SU-DHL-6 (cell line): ENCODE measurements at regions not wholly inside any gene's neighbourhood (a gene's known extent, or its start where the extent isn't known, plus 50 kb on each side); places are given as distances from the start of the nearest gene placed in this dataset.

Source experiments
- H2AFZ ChIP-seq: fragments of 200-600 bp; sonication (generic); 2 replicates; pipeline ENCODE4 v1.6.1; 2014; ENCODE audit warnings: low read depth, mild to moderate bottlenecking, moderate library complexity, mixed read lengths, antibody characterized with exemption, low read length; ENCODE audit not compliant: severe bottlenecking
- H3F3A ChIP-seq: fragments of 200-600 bp; shearing (Covaris generic); 2 replicates; pipeline ENCODE4 v1.6.0; 2016; ENCODE audit warnings: antibody characterized with exemption, mild to moderate bottlenecking; ENCODE audit not compliant: insufficient read depth
- H3K27ac ChIP-seq: fragments of 200-600 bp; sonication (generic); 2 replicates; pipeline ENCODE4 v1.5.1; 2016; ENCODE audit warnings: low read depth, mild to moderate bottlenecking, low read length, moderate library complexity, mixed read lengths
- H3K27me3 ChIP-seq: fragments of 200-600 bp; sonication (generic), shearing (Covaris generic); 2 replicates; pipeline ENCODE4 v1.6.0; 2014; ENCODE audit warnings: mild to moderate bottlenecking, low read length
- H3K36me3 ChIP-seq: fragments of 200-600 bp; sonication (generic); 2 replicates; pipeline ENCODE4 v1.6.1; 2014; ENCODE audit warnings: mild to moderate bottlenecking, low read length, mixed read lengths
- H3K4me2 ChIP-seq: fragments of 300-600, 200-600 bp; shearing (Covaris generic), sonication (generic); 2 replicates; pipeline ENCODE4 v1.6.0; 2014; ENCODE audit warnings: low read length, low read depth, mild to moderate bottlenecking; ENCODE audit not compliant: poor library complexity, severe bottlenecking
- H3K4me3 ChIP-seq: fragments of 200-600 bp; sonication (generic); 2 replicates; pipeline ENCODE4 v1.5.1; 2014; ENCODE audit warnings: antibody characterized with exemption, low read length, mild to moderate bottlenecking, mixed read lengths; ENCODE audit not compliant: insufficient read depth, poor library complexity, severe bottlenecking
- H3K79me2 ChIP-seq: fragments of 200-600 bp; sonication (generic); 2 replicates; pipeline ENCODE4 v1.6.1; 2014; ENCODE audit warnings: mild to moderate bottlenecking, low read length, moderate library complexity; ENCODE audit not compliant: insufficient read depth
- H3K9ac ChIP-seq: fragments of 200-600 bp; sonication (generic); 2 replicates; pipeline ENCODE4 v1.7.0; 2014; ENCODE audit warnings: mild to moderate bottlenecking, low read length
- H3K9me2 ChIP-seq: fragments of 200-600 bp; sonication (generic); replicated peaks from 2 replicates; pipeline ENCODE4 v1.6.1; 2014; ENCODE audit warnings: low read length; ENCODE audit not compliant: insufficient read depth
- H3K9me3 ChIP-seq: fragments of 200-600 bp; sonication (generic); 2 replicates; pipeline ENCODE4 v1.6.1; 2014; ENCODE audit warnings: low read length, mixed read lengths; ENCODE audit not compliant: insufficient read depth
- H4K20me1 ChIP-seq: fragments of 200-600 bp; sonication (generic); 2 replicates; pipeline ENCODE4 v1.6.1; 2014; ENCODE audit warnings: low read depth, mild to moderate bottlenecking, antibody characterized with exemption, low read length, moderate library complexity, mixed read lengths
- CTCF ChIP-seq: fragments of 200-600 bp; sonication (generic); IDR thresholded peaks from one replicate; pipeline ENCODE4 v1.5.1; 2017; ENCODE audit warnings: antibody characterized with exemption, mild to moderate bottlenecking, low read length, moderate library complexity; ENCODE audit not compliant: insufficient read depth, poor library complexity, severe bottlenecking
- EZH2phosphoT487 ChIP-seq: fragments of 200-600 bp; sonication (generic), shearing (Covaris generic); conservative IDR thresholded peaks from 2 replicates; pipeline ENCODE4 v1.6.1; 2018; ENCODE audit warnings: mild to moderate bottlenecking, antibody characterized with exemption, low read length, moderate library complexity, mixed read lengths

- Histone ChIP-seq H3K4me2 (no peak overlapping the region), H4K20me1 (no peaks in the 10 kb centered on the region), H3K27me3 (no peaks in the 10 kb centered on the region), H3K9me3 (peaks cover 11% of the 10 kb centered on the region; the same call in 1 of the 2 replicates), H3K36me3 (no peaks in the 10 kb centered on the region), H3F3A (no peaks in the 10 kb centered on the region), H2AFZ (no peak overlapping the region), H3K27ac (no peak overlapping the region), H3K79me2 (no peaks in the 10 kb centered on the region), H3K9me2 (no peaks in the 10 kb centered on the region), H3K9ac (no peak overlapping the region), H3K4me3 (no peak overlapping the region)
- TF ChIP-seq EZH2phosphoT487 = no peak
- TF ChIP-seq CTCF = no peak
Measured at GRCh38 chr6:168386973-168387372, 54.0 kb upstream of the SMOC2 start.

GRCh38 chr6:168387426-168387825, 53.6 kb upstream of the SMOC2 start:
- TF ChIP-seq EZH2phosphoT487 (no peak), CTCF (no peak)
- Histone ChIP-seq H3K4me3 (no peak overlapping the region), H3K27ac (no peak overlapping the region), H3K79me2 (no peaks in the 10 kb centered on the region), H3K36me3 (no peaks in the 10 kb centered on the region), H3K4me2 (no peak overlapping the region), H3K9me2 (no peaks in the 10 kb centered on the region), H2AFZ (no peak overlapping the region), H4K20me1 (no peaks in the 10 kb centered on the region), H3K27me3 (no peaks in the 10 kb centered on the region), H3F3A (no peaks in the 10 kb centered on the region), H3K9me3 (peaks cover 11% of the 10 kb centered on the region; the same call in 1 of the 2 replicates), H3K9ac (no peak overlapping the region)

- no peaks in the 10 kb centered on the region for H3K36me3 ChIP-seq
- H3K9me3 ChIP-seq = peaks cover 9% of the 10 kb centered on the region; the same call in 1 of the 2 replicates
- H3K27me3 ChIP-seq = no peaks in the 10 kb centered on the region
- no peaks in the 10 kb centered on the region for H3F3A ChIP-seq
- no peak for TF ChIP-seq CTCF
- no peak for TF ChIP-seq EZH2phosphoT487
- H3K27ac ChIP-seq = no peak overlapping the region
- no peaks in the 10 kb centered on the region for H3K9me2 ChIP-seq
- H3K9ac ChIP-seq = no peak overlapping the region
- H4K20me1 ChIP-seq = no peaks in the 10 kb centered on the region
- H3K4me2 ChIP-seq = no peak overlapping the region
- no peaks in the 10 kb centered on the region for H3K79me2 ChIP-seq
- H2AFZ ChIP-seq = no peak overlapping the region
- no peak overlapping the region for H3K4me3 ChIP-seq
Measured at GRCh38 chr6:168387911-168388310, 53.1 kb upstream of the SMOC2 start.
